Chondrocyte (in vitro differentiated cells): ENCODE measurements at regions not wholly inside any gene's neighbourhood (a gene's known extent, or its start where the extent isn't known, plus 50 kb on each side); places are given as distances from the start of the nearest gene placed in this dataset. TPM values are rescaled to one million over a fixed set of nuclear protein-coding genes. Genes with fewer than 3 reads are reported as not detected.

Experiments
- DNase-seq: peaks from one replicate; pipeline ENCODE4 v3.0.0; 2021; ENCODE audit warnings: mixed read lengths, low spot score
- H3K27ac Mint-ChIP-seq: one replicate; pipeline ENCODE4 v1.8.0; 2021; ENCODE audit warnings: mild to moderate bottlenecking, moderate library complexity, mixed read lengths; ENCODE audit not compliant: unreplicated experiment
- H3K27me3 Mint-ChIP-seq: 2 replicates; pipeline ENCODE4 v1.8.0; 2021; ENCODE audit warnings: low read depth, mixed read lengths
- H3K36me3 Mint-ChIP-seq: 2 replicates; pipeline ENCODE4 v1.8.0; 2021; ENCODE audit warnings: low read depth, mixed read lengths
- H3K4me1 Mint-ChIP-seq: 2 replicates; pipeline ENCODE4 v1.8.0; 2021; ENCODE audit warnings: low read depth, mild to moderate bottlenecking, mixed read lengths
- H3K4me3 Mint-ChIP-seq: one replicate; pipeline ENCODE4 v1.8.0; 2021; ENCODE audit warnings: mild to moderate bottlenecking, moderate library complexity, mixed read lengths; ENCODE audit not compliant: unreplicated experiment
- H3K9me3 Mint-ChIP-seq: 2 replicates; pipeline ENCODE4 v1.8.0; 2021; ENCODE audit warnings: low read depth, mixed read lengths
- CTCF ChIP-seq: fragments of 200-600 bp; sonication (generic); IDR thresholded peaks from 2 replicates; pipeline ENCODE4 v1.5.0; 2021; ENCODE audit warnings: antibody characterized with exemption, mild to moderate bottlenecking, moderate library complexity
- microRNA-seq: library from miRNA; unstranded; fragments of <30 nt; microRNA quantifications from one replicate; pipeline ENCODE4 v1.2.0, GENCODE V29; 2020; ENCODE audit warnings: borderline number of aligned reads

- Mint-ChIP-seq H3K27ac (no peak overlapping the region), H3K36me3 (no peaks in the 10 kb centered on the region), H3K4me3 (no peak overlapping the region), H3K9me3 (peaks cover 7% of the 10 kb centered on the region), H3K4me1 (peaks cover 8% of the 10 kb centered on the region), H3K27me3 (no peaks in the 10 kb centered on the region)
- DNase-seq: no peak
- no peak for TF ChIP-seq CTCF
These were observed 52.8 kb upstream of the CITED2 start for GRCh38 chr6:139427199-139427598.

- Mint-ChIP-seq H3K4me1 (peaks cover 12% of the 10 kb centered on the region), H3K36me3 (no peaks in the 10 kb centered on the region), H3K27me3 (no peaks in the 10 kb centered on the region), H3K4me3 (no peak overlapping the region), H3K9me3 (peaks cover 5% of the 10 kb centered on the region), H3K27ac (no peak overlapping the region)
- TF ChIP-seq CTCF: no peak
- no peak for DNase-seq
These were observed 52.3 kb upstream of the CITED2 start for GRCh38 chr6:139426795-139427194.

- H3K9me3 Mint-ChIP-seq: no peaks in the 10 kb centered on the region
- peaks cover 19% of the 10 kb centered on the region for H3K4me1 Mint-ChIP-seq
- no peaks in the 10 kb centered on the region for H3K27me3 Mint-ChIP-seq
- DNase-seq: no peak
- H3K36me3 Mint-ChIP-seq: peaks cover 1% of the 10 kb centered on the region
- no peak overlapping the region for H3K27ac Mint-ChIP-seq
- no peak overlapping the region for H3K4me3 Mint-ChIP-seq
- TF ChIP-seq CTCF: no peak
These were observed 51.3 kb upstream of the CITED2 start for GRCh38 chr6:139425780-139426179.

- no peak for DNase-seq
- Mint-ChIP-seq H3K9me3 (no peaks in the 10 kb centered on the region), H3K4me3 (no peak overlapping the region), H3K27ac (no peak overlapping the region), H3K27me3 (no peaks in the 10 kb centered on the region), H3K4me1 (peaks cover 19% of the 10 kb centered on the region), H3K36me3 (peaks cover 1% of the 10 kb centered on the region)
- no peak for TF ChIP-seq CTCF
These were observed 49.7 kb upstream of the CITED2 start for GRCh38 chr6:139423971-139424667.

Small RNA genes lying in the stretch of these regions (microRNA-seq; reads per million reads assigned to microRNA genes)
- gene MIR3668: not detected
- gene MIR4465: not detected
